GM12878 (cell line): ENCODE measurements at regions not wholly inside any gene's neighbourhood (a gene's known extent, or its start where the extent isn't known, plus 50 kb on each side); places are given as distances from the start of the nearest gene placed in this dataset.

ENCODE experiments used
- ATAC-seq: fragments of 200-7000 bp; cut with Tn5 transposase; 3 replicates; pipeline ENCODE4 v1.9.1; 2020; ENCODE audit warnings: mild to moderate bottlenecking, moderate library complexity
- BruUV-seq: library from RNA; stranded (reverse); fragments of 400-500 nt; replicated peaks from 2 replicates; lab custom pipeline; 2021; lab: Mats Ljungman, UMichigan
- CTCF ChIA-PET: fragments of 300-600 bp; sonication (Branson Sonifier 250); formaldehyde crosslinking; extraction: SDS; loops from one replicate; lab custom pipeline; 2021; ENCODE audit warnings: inconsistent platforms; lab: Yijun Ruan, JAX
- POLR2A ChIA-PET: fragments of 350-600 bp; formaldehyde crosslinking; extraction: SDS; loops from one replicate; lab custom pipeline; 2021; ENCODE audit warnings: inconsistent platforms; lab: Charles Lee
- RAD21 ChIA-PET: fragments of 300-600 bp; sonication (Branson Sonifier 250); formaldehyde crosslinking; loops from one replicate; lab custom pipeline; 2023; ENCODE audit warnings: antibody characterized with exemption; ENCODE audit not compliant: unreplicated experiment; lab: Charles Lee
- SMC1A ChIA-PET: fragments of 300-600 bp; sonication (Branson Sonifier 250); formaldehyde crosslinking; loops from one replicate; lab custom pipeline; 2023; ENCODE audit not compliant: unreplicated experiment, uncharacterized antibody; lab: Charles Lee
- DNase-seq: peaks from one replicate; pipeline ENCODE4 v3.0.0-alpha.2; 2011; ENCODE audit warnings: low read depth, low spot score
- FAIRE-seq: peaks from 3 replicates; lab custom pipeline; 2011; peaks lifted over from hg19 to GRCh38; lab: Jason Lieb, UNC
- H2AFZ ChIP-seq: 2 replicates; pipeline ENCODE4 v1.6.0; 2011; ENCODE audit warnings: low read depth, low read length, control low read depth; ENCODE audit not compliant: control insufficient read depth
- H3K27ac ChIP-seq: 2 replicates; pipeline ENCODE4 v1.5.1; 2011; ENCODE audit warnings: control low read depth; ENCODE audit not compliant: control insufficient read depth, insufficient read depth
- H3K27me3 ChIP-seq, 2 experiments: replicated peaks in 1 of 2; 2 replicates each; pipeline versions ENCODE4 v1.6.0 to v1.6.1; 2011; ENCODE audit warnings: low read length in 1 of 2; ENCODE audit not compliant: control insufficient read depth in 2 of 2, insufficient read depth in 2 of 2
- H3K36me3 ChIP-seq, 2 experiments: 2 replicates each; pipeline ENCODE4 v1.5.1; 2011; ENCODE audit warnings: low read length in 1 of 2; ENCODE audit not compliant: control insufficient read depth in 2 of 2, insufficient read depth in 2 of 2
- H3K4me1 ChIP-seq: 2 replicates; pipeline ENCODE4 v1.6.1; 2011; ENCODE audit warnings: mild to moderate bottlenecking, low read length, moderate library complexity, mixed read lengths; ENCODE audit not compliant: control insufficient read depth, insufficient read depth
- H3K4me2 ChIP-seq: 2 replicates; pipeline ENCODE4 v1.6.0; 2011; ENCODE audit warnings: control low read depth; ENCODE audit not compliant: control insufficient read depth, insufficient read depth
- H3K4me3 ChIP-seq: fragments of 200-600 bp; sonication (generic); 2 replicates; pipeline ENCODE4 v1.5.1; 2016
- H3K79me2 ChIP-seq: 2 replicates; pipeline ENCODE4 v1.6.0; 2011; ENCODE audit warnings: low read length; ENCODE audit not compliant: control insufficient read depth, insufficient read depth
- H3K9ac ChIP-seq: 2 replicates; pipeline ENCODE4 v1.8.0; 2011; ENCODE audit warnings: low read length, control low read depth, mixed read lengths; ENCODE audit not compliant: control insufficient read depth, insufficient read depth
- H3K9me3 ChIP-seq: replicated peaks from 3 replicates; pipeline ENCODE4 v1.5.1; 2011; ENCODE audit warnings: mild to moderate bottlenecking, low read length; ENCODE audit not compliant: control insufficient read depth, insufficient read depth
- H4K20me1 ChIP-seq: 2 replicates; pipeline ENCODE4 v1.6.0; 2011; ENCODE audit not compliant: control insufficient read depth, insufficient read depth
- CHD1 ChIP-seq: IDR thresholded peaks from 2 replicates; pipeline ENCODE4 v1.6.1; 2012; ENCODE audit warnings: low read depth, low read length, improper control_type of control experiment
- HDAC6 ChIP-seq: fragments of 200-600 bp; sonication (generic); IDR thresholded peaks from one replicate; pipeline ENCODE4 v1.8.0; 2017; ENCODE audit warnings: antibody characterized with exemption; ENCODE audit not compliant: unreplicated experiment
- KLF5 ChIP-seq: fragments of 450-650 bp; IDR thresholded peaks from 2 replicates; pipeline ENCODE4 v1.6.1; 2014; ENCODE audit warnings: mild to moderate bottlenecking; ENCODE audit not compliant: partially characterized antibody
- WGBS: methylation state at CpG from one replicate; pipeline ENCODE4 v1.1.6; 2016; ENCODE audit warnings: low lambda C conversion rate; ENCODE audit not compliant: insufficient replicate concordance, insufficient coverage; ENCODE audit errors: missing lambda C conversion rate; 5-methylcytosine and 5-hydroxymethylcytosine counted together
- in situ Hi-C: fragments of 300-500 bp; cut with MboI; formaldehyde crosslinking; loops from 9 replicates; pipeline ENCODE4 v1.14.3; 2018; ENCODE audit warnings: mixed read lengths
- intact Hi-C: fragments of 100-400 bp; cut with micrococcal nuclease; formaldehyde crosslinking; loops from one replicate; pipeline ENCODE4 v1.14.2; 2022; ENCODE audit not compliant: unreplicated experiment
- TF ChIP-seq, protein P1 (sequence below): fragments of 450-650 bp; IDR thresholded peaks from 2 replicates; pipeline ENCODE4 v1.6.1; 2016; ENCODE audit warnings: mild to moderate bottlenecking, moderate library complexity, borderline replicate concordance

DNA sequence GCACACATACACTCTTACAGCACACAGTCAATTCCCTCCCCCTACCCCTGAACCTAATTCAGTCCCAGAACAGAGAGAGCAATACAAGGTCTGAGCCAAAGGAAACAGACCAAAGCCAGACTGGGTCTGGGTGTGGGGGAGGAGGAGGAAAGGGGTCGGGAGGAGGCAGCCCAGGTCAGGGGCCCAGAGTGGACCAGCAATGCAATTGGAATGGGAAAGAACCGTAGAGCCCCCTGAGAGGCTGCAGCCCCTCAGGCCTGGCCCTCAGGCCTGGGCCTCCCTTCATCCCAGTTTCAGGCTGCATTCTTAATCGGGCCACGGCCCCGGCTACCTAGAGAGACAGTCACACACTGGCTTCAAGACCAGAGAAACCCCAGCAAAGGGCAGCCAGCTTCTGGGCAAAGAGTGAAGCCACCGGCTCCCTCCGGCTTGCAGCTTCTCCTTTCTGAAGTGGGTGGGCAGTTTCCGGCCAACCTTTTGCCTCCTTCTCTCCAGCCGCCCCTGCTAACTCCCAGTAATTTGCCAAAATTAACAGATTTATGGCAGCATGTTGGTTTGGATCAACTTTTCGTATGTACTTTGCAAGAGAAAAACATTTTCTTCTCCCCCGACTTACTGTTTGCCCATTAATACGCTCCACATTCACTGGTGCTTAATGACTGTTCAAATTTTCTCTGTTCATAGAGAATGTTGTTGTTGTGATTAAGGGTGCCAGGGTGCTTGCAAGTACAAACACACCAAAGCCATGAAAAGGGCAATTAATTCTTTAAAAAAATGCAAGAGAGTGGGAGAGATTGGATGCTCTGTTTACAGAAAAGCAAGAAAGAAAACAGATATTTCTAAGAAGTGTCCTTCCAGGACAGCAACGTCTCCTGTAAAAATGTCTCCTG, 488.3 kb downstream of the MN1 start:
- POLR2A ChIA-PET = no interaction called here
- H3K9me3 ChIP-seq = no peaks in the 10 kb centered on the region; the same call in 2 of the 3 replicates
- no peak overlapping the region for H3K4me3 ChIP-seq
- SMC1A ChIA-PET = no interaction called here
- H3K9ac ChIP-seq = no peak overlapping the region
- DNase-seq (no peak), ATAC-seq (no peak), FAIRE-seq (no peak)
- intact Hi-C loops = no loop called here
- RAD21 ChIA-PET = no interaction called here
- WGBS = 17% methylated on average over 11 of the region's 13 CpGs
- H2AFZ ChIP-seq = no peak overlapping the region
- H3K36me3 ChIP-seq = no peaks in the 10 kb centered on the region
- H3K4me2 ChIP-seq = no peak overlapping the region
- CTCF ChIA-PET = no interaction called here
- H3K4me1 ChIP-seq = no peaks in the 10 kb centered on the region
- H3K27me3 ChIP-seq = no peaks in the 10 kb centered on the region
- no peak overlapping the region for H3K27ac ChIP-seq
- TF ChIP-seq, protein P1, sequence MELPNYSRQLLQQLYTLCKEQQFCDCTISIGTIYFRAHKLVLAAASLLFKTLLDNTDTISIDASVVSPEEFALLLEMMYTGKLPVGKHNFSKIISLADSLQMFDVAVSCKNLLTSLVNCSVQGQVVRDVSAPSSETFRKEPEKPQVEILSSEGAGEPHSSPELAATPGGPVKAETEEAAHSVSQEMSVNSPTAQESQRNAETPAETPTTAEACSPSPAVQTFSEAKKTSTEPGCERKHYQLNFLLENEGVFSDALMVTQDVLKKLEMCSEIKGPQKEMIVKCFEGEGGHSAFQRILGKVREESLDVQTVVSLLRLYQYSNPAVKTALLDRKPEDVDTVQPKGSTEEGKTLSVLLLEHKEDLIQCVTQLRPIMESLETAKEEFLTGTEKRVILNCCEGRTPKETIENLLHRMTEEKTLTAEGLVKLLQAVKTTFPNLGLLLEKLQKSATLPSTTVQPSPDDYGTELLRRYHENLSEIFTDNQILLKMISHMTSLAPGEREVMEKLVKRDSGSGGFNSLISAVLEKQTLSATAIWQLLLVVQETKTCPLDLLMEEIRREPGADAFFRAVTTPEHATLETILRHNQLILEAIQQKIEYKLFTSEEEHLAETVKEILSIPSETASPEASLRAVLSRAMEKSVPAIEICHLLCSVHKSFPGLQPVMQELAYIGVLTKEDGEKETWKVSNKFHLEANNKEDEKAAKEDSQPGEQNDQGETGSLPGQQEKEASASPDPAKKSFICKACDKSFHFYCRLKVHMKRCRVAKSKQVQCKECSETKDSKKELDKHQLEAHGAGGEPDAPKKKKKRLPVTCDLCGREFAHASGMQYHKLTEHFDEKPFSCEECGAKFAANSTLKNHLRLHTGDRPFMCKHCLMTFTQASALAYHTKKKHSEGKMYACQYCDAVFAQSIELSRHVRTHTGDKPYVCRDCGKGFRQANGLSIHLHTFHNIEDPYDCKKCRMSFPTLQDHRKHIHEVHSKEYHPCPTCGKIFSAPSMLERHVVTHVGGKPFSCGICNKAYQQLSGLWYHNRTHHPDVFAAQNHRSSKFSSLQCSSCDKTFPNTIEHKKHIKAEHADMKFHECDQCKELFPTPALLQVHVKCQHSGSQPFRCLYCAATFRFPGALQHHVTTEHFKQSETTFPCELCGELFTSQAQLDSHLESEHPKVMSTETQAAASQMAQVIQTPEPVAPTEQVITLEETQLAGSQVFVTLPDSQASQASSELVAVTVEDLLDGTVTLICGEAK = no peak
- TF ChIP-seq HDAC6 (no peak), KLF5 (no peak), CHD1 (no peak)
- H3K79me2 ChIP-seq = no peaks in the 10 kb centered on the region
- no TSS peak for BruUV-seq
- in situ Hi-C loops = no loop called here
- no peaks in the 10 kb centered on the region for H4K20me1 ChIP-seq
